ENCODE measurements at regions not wholly inside any gene's neighbourhood (a gene's known extent, or its start where the extent isn't known, plus 50 kb on each side); places are given as distances from the start of the nearest gene placed in this dataset.

DNA sequence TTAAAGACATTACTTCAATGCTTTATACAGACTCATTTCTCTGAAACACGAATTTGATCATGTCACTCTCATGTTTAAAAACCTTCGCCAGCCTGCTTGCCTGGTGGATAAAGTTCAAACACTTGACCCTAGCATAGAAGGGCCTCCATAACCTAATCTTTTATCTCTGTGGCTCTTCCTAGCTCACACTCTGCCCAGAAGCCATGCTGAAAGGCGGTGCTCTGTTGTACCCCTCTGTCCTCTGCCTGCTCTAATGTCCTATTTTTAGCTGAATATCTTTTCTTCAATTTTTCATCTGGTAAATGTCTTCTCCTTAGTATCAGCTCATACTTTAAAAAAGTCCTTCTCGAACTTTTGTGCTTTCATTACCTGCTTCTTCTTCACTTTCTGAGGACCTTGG is 302.6 kb upstream of the BOD1L1 start:
- TF ChIP-seq, protein P1, sequence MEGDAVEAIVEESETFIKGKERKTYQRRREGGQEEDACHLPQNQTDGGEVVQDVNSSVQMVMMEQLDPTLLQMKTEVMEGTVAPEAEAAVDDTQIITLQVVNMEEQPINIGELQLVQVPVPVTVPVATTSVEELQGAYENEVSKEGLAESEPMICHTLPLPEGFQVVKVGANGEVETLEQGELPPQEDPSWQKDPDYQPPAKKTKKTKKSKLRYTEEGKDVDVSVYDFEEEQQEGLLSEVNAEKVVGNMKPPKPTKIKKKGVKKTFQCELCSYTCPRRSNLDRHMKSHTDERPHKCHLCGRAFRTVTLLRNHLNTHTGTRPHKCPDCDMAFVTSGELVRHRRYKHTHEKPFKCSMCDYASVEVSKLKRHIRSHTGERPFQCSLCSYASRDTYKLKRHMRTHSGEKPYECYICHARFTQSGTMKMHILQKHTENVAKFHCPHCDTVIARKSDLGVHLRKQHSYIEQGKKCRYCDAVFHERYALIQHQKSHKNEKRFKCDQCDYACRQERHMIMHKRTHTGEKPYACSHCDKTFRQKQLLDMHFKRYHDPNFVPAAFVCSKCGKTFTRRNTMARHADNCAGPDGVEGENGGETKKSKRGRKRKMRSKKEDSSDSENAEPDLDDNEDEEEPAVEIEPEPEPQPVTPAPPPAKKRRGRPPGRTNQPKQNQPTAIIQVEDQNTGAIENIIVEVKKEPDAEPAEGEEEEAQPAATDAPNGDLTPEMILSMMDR (IDR thresholded peaks at IDR 0.05; ENCODE audit: extremely low read depth, low read depth, low read length), result no peak
- peaks cover 17% of the 10 kb centered on the region for H3K4me1 ChIP-seq (ENCODE audit: insufficient read depth, low read length)
- no peak overlapping the region for H3K27ac ChIP-seq (ENCODE audit: low read depth, low read length)
- H3K36me3 ChIP-seq (ENCODE audit: insufficient read depth, low read length), result no peaks in the 10 kb centered on the region
- DNase-seq (ENCODE audit: insufficient read length, low spot score, missing footprints), result no peak
- no peak overlapping the region for H2AFZ ChIP-seq (ENCODE audit: low read length)
- no peak overlapping the region for H3K4me2 ChIP-seq (ENCODE audit: insufficient read depth, low read length)
- H4K20me1 ChIP-seq (ENCODE audit: insufficient read depth, low read length), result no peaks in the 10 kb centered on the region
- H3K9me3 ChIP-seq (ENCODE audit: low read depth, low read length), result peaks cover 2% of the 10 kb centered on the region
- H3K79me2 ChIP-seq (ENCODE audit: insufficient read depth, low read length), result no peaks in the 10 kb centered on the region
- no peaks in the 10 kb centered on the region for H3K27me3 ChIP-seq (ENCODE audit: insufficient read depth, low read length)
- H3K4me3 ChIP-seq (ENCODE audit: insufficient read depth, low read length), result no peak overlapping the region

DNA sequence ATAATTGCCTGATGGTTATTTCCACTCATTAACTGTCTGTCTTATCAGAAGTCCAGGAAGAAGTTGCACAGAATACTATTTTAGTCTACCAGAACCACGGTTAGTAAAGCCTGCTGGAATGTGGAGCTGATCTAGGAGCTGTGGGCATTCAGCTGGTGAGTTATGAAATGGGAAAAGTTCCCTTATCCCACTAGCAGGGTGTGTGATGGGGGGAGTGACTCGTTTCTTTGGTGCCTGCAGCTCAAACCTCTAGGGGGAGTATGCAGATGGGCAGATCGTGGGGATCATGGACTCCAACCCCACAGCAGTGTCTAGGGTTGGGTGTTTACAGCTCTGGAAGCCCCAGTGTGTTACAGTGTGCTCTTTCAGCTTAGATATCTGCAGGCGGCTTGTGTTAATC is 305.7 kb upstream of the BOD1L1 start:
- peaks cover 17% of the 10 kb centered on the region for H3K4me1 ChIP-seq (ENCODE audit: insufficient read depth, low read length)
- no peaks in the 10 kb centered on the region for H3K36me3 ChIP-seq (ENCODE audit: insufficient read depth, low read length)
- no peak overlapping the region for H3K4me3 ChIP-seq (ENCODE audit: insufficient read depth, low read length)
- H3K27me3 ChIP-seq (ENCODE audit: insufficient read depth, low read length), result no peaks in the 10 kb centered on the region
- H3K4me2 ChIP-seq (ENCODE audit: insufficient read depth, low read length), result no peak overlapping the region
- no peaks in the 10 kb centered on the region for H3K79me2 ChIP-seq (ENCODE audit: insufficient read depth, low read length)
- H3K9me3 ChIP-seq (ENCODE audit: low read depth, low read length), result peaks cover 2% of the 10 kb centered on the region
- TF ChIP-seq, protein P1 (IDR thresholded peaks at IDR 0.05; ENCODE audit: extremely low read depth, low read depth, low read length), result peak; percentile 43
- H3K27ac ChIP-seq (ENCODE audit: low read depth, low read length), result peak overlapping the region; percentile 54
- peak overlapping the region; percentile 14 for H2AFZ ChIP-seq (ENCODE audit: low read length)
- no peak for DNase-seq (ENCODE audit: insufficient read length, low spot score, missing footprints)
- no peaks in the 10 kb centered on the region for H4K20me1 ChIP-seq (ENCODE audit: insufficient read depth, low read length)

DNA sequence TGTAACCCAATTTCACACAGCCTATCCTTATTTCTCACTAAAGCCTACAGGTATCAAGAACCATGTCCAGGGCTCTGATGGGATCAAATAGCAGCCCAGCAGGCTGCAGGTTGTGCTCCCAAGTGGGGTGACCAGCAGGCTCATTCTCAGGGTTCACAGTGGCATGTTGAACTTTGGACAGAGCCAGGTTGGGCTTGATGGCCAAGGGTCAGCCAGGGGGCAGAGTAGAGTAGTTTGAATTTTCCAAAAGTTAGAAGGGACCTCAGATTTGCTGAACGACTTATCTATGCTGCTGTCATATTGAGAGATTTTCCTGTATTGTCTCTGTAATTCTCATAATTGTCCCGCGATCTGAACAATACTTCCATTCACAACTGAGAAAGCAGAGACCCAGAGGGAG is 310.8 kb upstream of the BOD1L1 start:
- no peak overlapping the region for H3K4me3 ChIP-seq (ENCODE audit: insufficient read depth, low read length)
- H3K4me1 ChIP-seq (ENCODE audit: insufficient read depth, low read length), result peaks cover 3% of the 10 kb centered on the region
- no peaks in the 10 kb centered on the region for H3K79me2 ChIP-seq (ENCODE audit: insufficient read depth, low read length)
- no peak overlapping the region for H3K27ac ChIP-seq (ENCODE audit: low read depth, low read length)
- H3K27me3 ChIP-seq (ENCODE audit: insufficient read depth, low read length), result no peaks in the 10 kb centered on the region
- H4K20me1 ChIP-seq (ENCODE audit: insufficient read depth, low read length), result no peaks in the 10 kb centered on the region
- H2AFZ ChIP-seq (ENCODE audit: low read length), result no peak overlapping the region
- no peak overlapping the region for H3K4me2 ChIP-seq (ENCODE audit: insufficient read depth, low read length)
- H3K9me3 ChIP-seq (ENCODE audit: low read depth, low read length), result no peaks in the 10 kb centered on the region
- TF ChIP-seq, protein P1 (IDR thresholded peaks at IDR 0.05; ENCODE audit: extremely low read depth, low read depth, low read length), result no peak
- no peak for DNase-seq (ENCODE audit: insufficient read length, low spot score, missing footprints)
- no peaks in the 10 kb centered on the region for H3K36me3 ChIP-seq (ENCODE audit: insufficient read depth, low read length)

DNA sequence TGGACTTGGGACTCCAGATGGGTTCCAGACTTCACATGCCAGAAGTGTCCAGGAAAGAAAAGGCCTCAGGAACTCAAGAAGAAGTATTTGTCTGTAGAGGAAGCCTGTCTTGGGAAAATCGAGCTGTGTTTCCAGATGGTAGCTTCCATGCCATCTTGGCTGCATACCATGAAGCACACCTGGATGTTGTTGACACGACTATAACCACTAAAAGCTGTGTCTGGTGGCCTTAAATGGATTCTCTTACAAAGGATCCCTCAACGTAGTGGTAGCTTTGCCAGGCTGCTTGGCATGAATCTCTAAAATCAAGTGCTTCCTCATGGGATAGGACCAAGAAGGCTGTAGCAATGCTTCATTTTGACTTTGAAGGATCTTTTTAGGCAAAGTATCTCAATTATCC is 313.4 kb upstream of the BOD1L1 start:
- H3K4me1 ChIP-seq (ENCODE audit: insufficient read depth, low read length), result no peaks in the 10 kb centered on the region
- TF ChIP-seq, protein P1 (IDR thresholded peaks at IDR 0.05; ENCODE audit: extremely low read depth, low read depth, low read length), result no peak
- H3K79me2 ChIP-seq (ENCODE audit: insufficient read depth, low read length), result no peaks in the 10 kb centered on the region

More for the DNA sequence above, 313.4 kb upstream of the BOD1L1 start:
- Histone ChIP-seq H3K4me2 (ENCODE audit: insufficient read depth, low read length) (no peak overlapping the region), H2AFZ (ENCODE audit: low read length) (no peak overlapping the region), H3K27me3 (ENCODE audit: insufficient read depth, low read length) (no peaks in the 10 kb centered on the region), H3K4me3 (ENCODE audit: insufficient read depth, low read length) (no peak overlapping the region), H4K20me1 (ENCODE audit: insufficient read depth, low read length) (no peaks in the 10 kb centered on the region), H3K9me3 (ENCODE audit: low read depth, low read length) (no peaks in the 10 kb centered on the region), H3K36me3 (ENCODE audit: insufficient read depth, low read length) (no peaks in the 10 kb centered on the region), H3K27ac (ENCODE audit: low read depth, low read length) (no peak overlapping the region)
- DNase-seq (ENCODE audit: insufficient read length, low spot score, missing footprints), result no peak
